GM12878 (cell line): ENCODE measurements at regions not wholly inside any gene's neighbourhood (a gene's known extent, or its start where the extent isn't known, plus 50 kb on each side); places are given as distances from the start of the nearest gene placed in this dataset.

Source experiments
- ATAC-seq: fragments of 200-7000 bp; cut with Tn5 transposase; 3 replicates; pipeline ENCODE4 v1.9.1; 2020; ENCODE audit warnings: mild to moderate bottlenecking, moderate library complexity
- BruUV-seq: library from RNA; stranded (reverse); fragments of 400-500 nt; replicated peaks from 2 replicates; lab custom pipeline; 2021; lab: Mats Ljungman, UMichigan
- CTCF ChIA-PET: fragments of 300-600 bp; sonication (Branson Sonifier 250); formaldehyde crosslinking; extraction: SDS; loops from one replicate; lab custom pipeline; 2021; ENCODE audit warnings: inconsistent platforms; lab: Yijun Ruan, JAX
- POLR2A ChIA-PET: fragments of 350-600 bp; formaldehyde crosslinking; extraction: SDS; loops from one replicate; lab custom pipeline; 2021; ENCODE audit warnings: inconsistent platforms; lab: Charles Lee
- RAD21 ChIA-PET: fragments of 300-600 bp; sonication (Branson Sonifier 250); formaldehyde crosslinking; loops from one replicate; lab custom pipeline; 2023; ENCODE audit warnings: antibody characterized with exemption; ENCODE audit not compliant: unreplicated experiment; lab: Charles Lee
- SMC1A ChIA-PET: fragments of 300-600 bp; sonication (Branson Sonifier 250); formaldehyde crosslinking; loops from one replicate; lab custom pipeline; 2023; ENCODE audit not compliant: unreplicated experiment, uncharacterized antibody; lab: Charles Lee
- DNase-seq: peaks from one replicate; pipeline ENCODE4 v3.0.0-alpha.2; 2011; ENCODE audit warnings: low read depth, low spot score
- FAIRE-seq: peaks from 3 replicates; lab custom pipeline; 2011; peaks lifted over from hg19 to GRCh38; lab: Jason Lieb, UNC
- H2AFZ ChIP-seq: 2 replicates; pipeline ENCODE4 v1.6.0; 2011; ENCODE audit warnings: low read depth, low read length, control low read depth; ENCODE audit not compliant: control insufficient read depth
- H3K27ac ChIP-seq: 2 replicates; pipeline ENCODE4 v1.5.1; 2011; ENCODE audit warnings: control low read depth; ENCODE audit not compliant: control insufficient read depth, insufficient read depth
- H3K27me3 ChIP-seq, 2 experiments: replicated peaks in 1 of 2; 2 replicates each; pipeline versions ENCODE4 v1.6.0 to v1.6.1; 2011; ENCODE audit warnings: low read length in 1 of 2; ENCODE audit not compliant: control insufficient read depth in 2 of 2, insufficient read depth in 2 of 2
- H3K36me3 ChIP-seq, 2 experiments: 2 replicates each; pipeline ENCODE4 v1.5.1; 2011; ENCODE audit warnings: low read length in 1 of 2; ENCODE audit not compliant: control insufficient read depth in 2 of 2, insufficient read depth in 2 of 2
- H3K4me1 ChIP-seq: 2 replicates; pipeline ENCODE4 v1.6.1; 2011; ENCODE audit warnings: mild to moderate bottlenecking, low read length, moderate library complexity, mixed read lengths; ENCODE audit not compliant: control insufficient read depth, insufficient read depth
- H3K4me2 ChIP-seq: 2 replicates; pipeline ENCODE4 v1.6.0; 2011; ENCODE audit warnings: control low read depth; ENCODE audit not compliant: control insufficient read depth, insufficient read depth
- H3K4me3 ChIP-seq: fragments of 200-600 bp; sonication (generic); 2 replicates; pipeline ENCODE4 v1.5.1; 2016
- H3K79me2 ChIP-seq: 2 replicates; pipeline ENCODE4 v1.6.0; 2011; ENCODE audit warnings: low read length; ENCODE audit not compliant: control insufficient read depth, insufficient read depth
- H3K9ac ChIP-seq: 2 replicates; pipeline ENCODE4 v1.8.0; 2011; ENCODE audit warnings: low read length, control low read depth, mixed read lengths; ENCODE audit not compliant: control insufficient read depth, insufficient read depth
- H3K9me3 ChIP-seq: replicated peaks from 3 replicates; pipeline ENCODE4 v1.5.1; 2011; ENCODE audit warnings: mild to moderate bottlenecking, low read length; ENCODE audit not compliant: control insufficient read depth, insufficient read depth
- H4K20me1 ChIP-seq: 2 replicates; pipeline ENCODE4 v1.6.0; 2011; ENCODE audit not compliant: control insufficient read depth, insufficient read depth
- BCLAF1 ChIP-seq: fragments of 450-650 bp; IDR thresholded peaks from 2 replicates; pipeline ENCODE4 v1.6.1; 2017; ENCODE audit warnings: antibody characterized with exemption, mild to moderate bottlenecking, moderate library complexity
- HSF1 ChIP-seq: fragments of 150-350 bp; IDR thresholded peaks from 2 replicates; pipeline ENCODE4 v1.6.1; 2014; ENCODE audit warnings: mild to moderate bottlenecking, low read depth, low read length
- IKZF1 ChIP-seq: fragments of 450-650 bp; conservative IDR thresholded peaks from 2 replicates; pipeline ENCODE4 v1.6.1; 2017; ENCODE audit warnings: antibody characterized with exemption, mild to moderate bottlenecking
- KAT2A ChIP-seq: conservative IDR thresholded peaks from 2 replicates; pipeline ENCODE4 v1.6.1; 2011; ENCODE audit warnings: low read depth, low read length; ENCODE audit not compliant: control insufficient read depth
- MYB ChIP-seq: fragments of 150-350 bp; IDR thresholded peaks from 2 replicates; pipeline ENCODE4 v1.6.1; 2014; ENCODE audit warnings: mild to moderate bottlenecking, low read depth, low read length, borderline replicate concordance
- NR2F1 ChIP-seq: fragments of 450-650 bp; conservative IDR thresholded peaks from 2 replicates; pipeline ENCODE4 v1.6.1; 2017; ENCODE audit warnings: mild to moderate bottlenecking
- NRF1 ChIP-seq: conservative IDR thresholded peaks from 2 replicates; pipeline ENCODE4 v1.6.1; 2011; ENCODE audit warnings: mild to moderate bottlenecking, low read depth, low read length, improper control_type of control experiment
- PAX5 ChIP-seq: IDR thresholded peaks from 2 replicates; pipeline ENCODE4 v1.6.1; 2011; ENCODE audit warnings: low read depth, low read length, borderline replicate concordance
- POLR2A ChIP-seq: IDR thresholded peaks from 2 replicates; pipeline ENCODE4 v1.6.1; 2011; ENCODE audit warnings: low read depth, mild to moderate bottlenecking, low read length
- SMARCA5 ChIP-seq: fragments of 450-650 bp; IDR thresholded peaks from 2 replicates; pipeline ENCODE4 v1.6.1; 2017; ENCODE audit warnings: mild to moderate bottlenecking
- SREBF2 ChIP-seq: IDR thresholded peaks from 2 replicates; pipeline ENCODE4 v1.6.1; 2012; ENCODE audit warnings: mild to moderate bottlenecking, low read length
- TBL1XR1 ChIP-seq: IDR thresholded peaks from 2 replicates; pipeline ENCODE4 v1.6.1; 2012; ENCODE audit warnings: low read depth, low read length, improper control_type of control experiment
- ZNF687 ChIP-seq: fragments of 450-650 bp; IDR thresholded peaks from 2 replicates; pipeline ENCODE4 v1.6.1; 2017; ENCODE audit warnings: mild to moderate bottlenecking, moderate library complexity
- ZZZ3 ChIP-seq: IDR thresholded peaks from 2 replicates; pipeline ENCODE4 v1.6.1; 2011; ENCODE audit warnings: low read depth; ENCODE audit not compliant: control insufficient read depth, insufficient read length
- in situ Hi-C: fragments of 300-500 bp; cut with MboI; formaldehyde crosslinking; loops from 9 replicates; pipeline ENCODE4 v1.14.3; 2018; ENCODE audit warnings: mixed read lengths
- intact Hi-C: fragments of 100-400 bp; cut with micrococcal nuclease; formaldehyde crosslinking; loops from one replicate; pipeline ENCODE4 v1.14.2; 2022; ENCODE audit not compliant: unreplicated experiment

GRCh38 chr6:140204154-140204553 lies 829.7 kb upstream of the CITED2 start:
- no peaks in the 10 kb centered on the region for H3K27me3 ChIP-seq
- no peak overlapping the region for H3K4me2 ChIP-seq
- in situ Hi-C loops, result no loop called here
- SMC1A ChIA-PET, result interaction anchor here (1.1 kb wide), 1 partner anchor 14 kb away, joined by 3 read pairs; no protein-coding TSS in a partner anchor
- no peak for TF ChIP-seq KAT2A
- no peak for TF ChIP-seq HSF1
- TF ChIP-seq TBL1XR1, result no peak
- TF ChIP-seq IKZF1, result no peak
- TF ChIP-seq SMARCA5, result no peak
- TF ChIP-seq NRF1, result no peak
- no peak for TF ChIP-seq PAX5
- TF ChIP-seq POLR2A, result no peak
- TF ChIP-seq ZNF687, result no peak
- TF ChIP-seq SREBF2, result no peak
- no peak for TF ChIP-seq NR2F1
- no peak for TF ChIP-seq MYB
- no peak for TF ChIP-seq BCLAF1
- no peak for TF ChIP-seq ZZZ3
- H2AFZ ChIP-seq, result no peak overlapping the region
- H3K27ac ChIP-seq, result no peak overlapping the region
- FAIRE-seq (no peak), DNase-seq (no peak), ATAC-seq (no peak)
- H3K9me3 ChIP-seq, result no peaks in the 10 kb centered on the region
- intact Hi-C loops, result no loop called here
- H3K36me3 ChIP-seq, result no peaks in the 10 kb centered on the region
- no peaks in the 10 kb centered on the region for H3K79me2 ChIP-seq
- H3K9ac ChIP-seq, result no peak overlapping the region
- CTCF ChIA-PET, result no interaction called here
- H3K4me3 ChIP-seq, result no peak overlapping the region
- RAD21 ChIA-PET, result no interaction called here
- H4K20me1 ChIP-seq, result no peaks in the 10 kb centered on the region
- BruUV-seq, result no TSS peak
- POLR2A ChIA-PET, result no interaction called here
- H3K4me1 ChIP-seq, result no peaks in the 10 kb centered on the region
